A673 (cell line): ENCODE measurements at regions not wholly inside any gene's neighbourhood (a gene's known extent, or its start where the extent isn't known, plus 50 kb on each side); places are given as distances from the start of the nearest gene placed in this dataset.

Experiments used
- CTCF ChIP-seq: fragments of 300-800, 200-600 bp; sonication (generic); conservative IDR thresholded peaks from 2 replicates; pipeline ENCODE4 v1.5.1; 2017; ENCODE audit warnings: low read depth, mild to moderate bottlenecking, antibody characterized with exemption, low read length, moderate library complexity, mixed read lengths
- EZH2 ChIP-seq: fragments of 200-600 bp; sonication (generic); IDR thresholded peaks from 2 replicates; pipeline ENCODE4 v1.6.1; 2017; ENCODE audit warnings: borderline replicate concordance, low read depth, mild to moderate bottlenecking, mixed read lengths, antibody characterized with exemption, low read length; ENCODE audit not compliant: poor library complexity, severe bottlenecking

GRCh38 chr12:124188561-124189405 lies 106.1 kb upstream of the RFLNA start:
- TF ChIP-seq CTCF (no peak), EZH2 (no peak)
